ENCODE measurements at regions not wholly inside any gene's neighbourhood (a gene's known extent, or its start where the extent isn't known, plus 50 kb on each side); places are given as distances from the start of the nearest gene placed in this dataset.

GRCh38 chr6:134738211-134738885 lies 211.6 kb downstream of the ALDH8A1 start:
- DNase-seq = no peak

- DNase-seq = no peak
These were observed 214.4 kb downstream of the ALDH8A1 start for GRCh38 chr6:134735461-134735860.

- no peak for DNase-seq
These were observed 215.5 kb downstream of the ALDH8A1 start for GRCh38 chr6:134734312-134734869.

GRCh38 chr6:134733801-134734200 lies 216.1 kb downstream of the ALDH8A1 start:
- DNase-seq = no peak

- no peak for DNase-seq
These were observed 217.1 kb downstream of the ALDH8A1 start for GRCh38 chr6:134732763-134733162.

GRCh38 chr6:134731615-134732014 lies 218.3 kb downstream of the ALDH8A1 start:
- no peak for DNase-seq

- DNase-seq = no peak
These were observed 219.9 kb downstream of the ALDH8A1 start for GRCh38 chr6:134730013-134730412.

GRCh38 chr6:134729561-134729960 lies 220.3 kb downstream of the ALDH8A1 start:
- no peak for DNase-seq

GRCh38 chr6:134727081-134727480 lies 222.8 kb downstream of the ALDH8A1 start:
- DNase-seq = no peak

- DNase-seq = no peak
These were observed 224.3 kb downstream of the ALDH8A1 start for GRCh38 chr6:134725590-134725989.

- no peak for DNase-seq
These were observed 225.0 kb downstream of the ALDH8A1 start for GRCh38 chr6:134724771-134725340.

- DNase-seq = no peak
These were observed 226.6 kb downstream of the ALDH8A1 start for GRCh38 chr6:134723081-134723871.

- no peak for DNase-seq
These were observed 227.6 kb downstream of the ALDH8A1 start for GRCh38 chr6:134722200-134722870.

GRCh38 chr6:134721060-134721405 lies 228.9 kb downstream of the ALDH8A1 start:
- DNase-seq = no peak

- DNase-seq = no peak
These were observed 229.4 kb downstream of the ALDH8A1 start for GRCh38 chr6:134720353-134721059.

- no peak for DNase-seq
These were observed 230.0 kb downstream of the ALDH8A1 start for GRCh38 chr6:134719911-134720310.

GRCh38 chr6:134719286-134719685 lies 230.6 kb downstream of the ALDH8A1 start:
- DNase-seq = no peak

- DNase-seq = no peak
These were observed 235.2 kb downstream of the ALDH8A1 start for GRCh38 chr6:134714679-134715078.

- DNase-seq = no peak
These were observed 235.8 kb downstream of the ALDH8A1 start for GRCh38 chr6:134714113-134714512.

GRCh38 chr6:134712311-134712710 lies 237.6 kb downstream of the ALDH8A1 start:
- no peak for DNase-seq

GRCh38 chr6:134708079-134708478 lies 241.8 kb downstream of the ALDH8A1 start:
- no peak for DNase-seq

GRCh38 chr6:134707342-134708031 lies 242.4 kb downstream of the ALDH8A1 start:
- DNase-seq = no peak

Data from CD4-positive, alpha-beta T cell treated with Interleukin-17A for 1 hour (primary cell).